Coronary artery (tissue), 2 donors: ENCODE measurements at regions not wholly inside any gene's neighbourhood (a gene's known extent, or its start where the extent isn't known, plus 50 kb on each side); places are given as distances from the start of the nearest gene placed in this dataset.

Experiments
- DNase-seq: peaks from one replicate; pipeline ENCODE4 v3.0.0-alpha.2; 2017; ENCODE audit warnings: low spot score
- H3K27ac ChIP-seq, 2 donors: fragments of 200-600 bp; sonication (generic); one replicate each; pipeline ENCODE4 v1.5.1; 2016 to 2019
- H3K4me3 ChIP-seq: fragments of 200-600 bp; sonication (generic); 2 replicates; pipeline ENCODE4 v1.5.1; 2016; ENCODE audit warnings: mild to moderate bottlenecking, moderate library complexity
- TF ChIP-seq, protein P1 (sequence below): fragments of 200-600 bp; sonication (generic); IDR thresholded peaks from one replicate; pipeline ENCODE4 v1.5.1; 2019; ENCODE audit warnings: antibody characterized with exemption

- Histone ChIP-seq H3K4me3 (no peak overlapping the region), H3K27ac (no peak overlapping the region)
- DNase-seq: no peak
- TF ChIP-seq, protein P1, sequence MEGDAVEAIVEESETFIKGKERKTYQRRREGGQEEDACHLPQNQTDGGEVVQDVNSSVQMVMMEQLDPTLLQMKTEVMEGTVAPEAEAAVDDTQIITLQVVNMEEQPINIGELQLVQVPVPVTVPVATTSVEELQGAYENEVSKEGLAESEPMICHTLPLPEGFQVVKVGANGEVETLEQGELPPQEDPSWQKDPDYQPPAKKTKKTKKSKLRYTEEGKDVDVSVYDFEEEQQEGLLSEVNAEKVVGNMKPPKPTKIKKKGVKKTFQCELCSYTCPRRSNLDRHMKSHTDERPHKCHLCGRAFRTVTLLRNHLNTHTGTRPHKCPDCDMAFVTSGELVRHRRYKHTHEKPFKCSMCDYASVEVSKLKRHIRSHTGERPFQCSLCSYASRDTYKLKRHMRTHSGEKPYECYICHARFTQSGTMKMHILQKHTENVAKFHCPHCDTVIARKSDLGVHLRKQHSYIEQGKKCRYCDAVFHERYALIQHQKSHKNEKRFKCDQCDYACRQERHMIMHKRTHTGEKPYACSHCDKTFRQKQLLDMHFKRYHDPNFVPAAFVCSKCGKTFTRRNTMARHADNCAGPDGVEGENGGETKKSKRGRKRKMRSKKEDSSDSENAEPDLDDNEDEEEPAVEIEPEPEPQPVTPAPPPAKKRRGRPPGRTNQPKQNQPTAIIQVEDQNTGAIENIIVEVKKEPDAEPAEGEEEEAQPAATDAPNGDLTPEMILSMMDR: no peak
Measured at GRCh38 chr3:148197061-148197460, 500.6 kb upstream of the AGTR1 start.

- Histone ChIP-seq H3K4me3 (no peak overlapping the region), H3K27ac (no peak overlapping the region)
- no peak for DNase-seq
- TF ChIP-seq, protein P1: no peak
Measured at GRCh38 chr3:148202386-148202785, 495.3 kb upstream of the AGTR1 start.

- H3K4me3 ChIP-seq: no peak overlapping the region
- no peak for DNase-seq
- TF ChIP-seq, protein P1: no peak
- H3K27ac ChIP-seq: no peak overlapping the region
Measured at GRCh38 chr3:148203297-148204010, 494.2 kb upstream of the AGTR1 start.

DNA sequence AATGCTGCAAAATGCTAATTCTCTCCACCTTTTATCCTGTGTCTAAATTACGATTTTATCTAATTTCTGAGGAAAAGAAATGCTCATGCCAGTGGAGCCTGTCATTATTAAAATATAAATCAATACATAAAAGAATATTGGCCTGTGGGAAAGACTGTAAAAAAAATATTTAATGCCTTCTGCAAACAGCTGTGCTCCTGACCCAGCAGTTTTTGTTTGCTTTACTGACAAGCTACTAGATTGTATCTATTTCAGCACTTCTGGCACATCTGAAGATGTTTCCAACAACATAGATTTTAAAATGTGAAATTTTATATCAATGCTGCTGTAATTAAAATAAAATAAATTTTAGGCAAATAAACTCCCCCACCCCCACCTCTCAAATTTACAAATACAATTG lies 493.6 kb upstream of the AGTR1 start:
- Histone ChIP-seq H3K4me3 (no peak overlapping the region), H3K27ac (no peak overlapping the region)
- DNase-seq: no peak
- TF ChIP-seq, protein P1: no peak

DNA sequence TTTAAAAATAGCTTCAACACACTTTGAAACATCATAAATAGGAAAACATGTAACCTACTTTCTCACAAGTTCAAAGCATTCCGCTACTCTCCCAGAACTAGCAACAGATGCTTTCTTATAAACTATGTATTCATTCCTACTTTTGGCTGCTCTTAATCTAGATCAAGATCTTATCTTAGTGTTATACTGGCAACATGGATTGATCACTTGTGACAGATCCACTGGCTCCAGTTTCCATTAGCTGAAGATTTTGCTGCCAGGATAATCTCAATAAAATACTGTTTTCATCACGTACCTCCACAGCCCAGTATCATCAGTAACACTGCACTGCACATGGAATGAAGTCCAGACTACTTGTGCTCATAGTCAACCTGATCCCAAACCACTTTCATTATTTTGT lies 491.7 kb upstream of the AGTR1 start:
- no peak for DNase-seq
- H3K27ac ChIP-seq: no peak overlapping the region

DNA sequence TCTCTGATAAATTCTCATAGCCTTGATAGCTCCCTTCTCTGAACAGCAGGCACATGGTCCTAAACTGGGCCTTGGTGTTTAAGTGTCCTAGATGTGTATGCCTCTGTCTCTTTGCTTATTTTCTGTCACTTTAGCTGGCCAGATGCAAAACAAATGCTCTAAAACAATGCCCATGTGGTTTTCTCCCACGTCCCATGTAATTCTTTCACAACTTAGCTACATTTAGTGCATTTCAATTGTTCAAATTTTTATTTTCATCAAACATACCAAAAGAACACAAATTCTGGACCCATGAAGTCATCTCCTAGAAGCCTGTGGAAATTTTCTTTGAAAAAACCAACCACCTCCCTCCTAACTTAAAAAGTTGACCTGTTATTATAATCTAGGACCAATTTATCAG lies 491.3 kb upstream of the AGTR1 start:
- Histone ChIP-seq H3K4me3 (no peak overlapping the region), H3K27ac (no peak overlapping the region)
- TF ChIP-seq, protein P1: no peak
- no peak for DNase-seq

More for the DNA sequence above, 491.7 kb upstream of the AGTR1 start:
- TF ChIP-seq, protein P1: no peak
- H3K4me3 ChIP-seq: no peak overlapping the region

DNA sequence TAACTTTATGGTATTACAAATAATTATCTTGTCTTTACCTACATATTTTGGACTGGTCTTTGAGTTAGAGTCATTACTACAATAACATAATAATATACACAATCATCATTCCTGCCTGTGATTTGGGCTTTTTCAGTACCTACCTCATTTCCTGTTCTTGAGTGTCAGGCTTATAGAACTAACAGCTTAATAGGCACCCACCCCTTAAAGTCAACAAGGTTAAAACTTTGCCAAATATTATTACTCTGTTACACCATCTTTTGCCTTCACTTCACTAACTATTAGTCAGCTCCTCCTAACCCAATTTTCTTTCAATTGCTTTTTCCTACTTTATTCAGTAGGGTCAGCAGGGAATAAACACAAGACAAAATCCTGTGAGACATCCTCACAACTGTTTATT lies 488.7 kb upstream of the AGTR1 start:
- DNase-seq: no peak
- Histone ChIP-seq H3K27ac (no peak overlapping the region), H3K4me3 (no peak overlapping the region)
- TF ChIP-seq, protein P1: no peak
